HG03378 (cell line): ENCODE measurements at regions not wholly inside any gene's neighbourhood (a gene's known extent, or its start where the extent isn't known, plus 50 kb on each side); places are given as distances from the start of the nearest gene placed in this dataset.
"Not testable (repeated sequence)": the region's sequence is repeated elsewhere in the genome, so short reads cannot be mapped to it uniquely, and the experiment has no call there.

Experiments used
- ATAC-seq: cut with Tn5 transposase; IDR thresholded peaks from one replicate; pipeline ENCODE4 v1.9.1; 2021; ENCODE audit warnings: mild to moderate bottlenecking, moderate library complexity; ENCODE audit not compliant: unreplicated experiment

DNA sequence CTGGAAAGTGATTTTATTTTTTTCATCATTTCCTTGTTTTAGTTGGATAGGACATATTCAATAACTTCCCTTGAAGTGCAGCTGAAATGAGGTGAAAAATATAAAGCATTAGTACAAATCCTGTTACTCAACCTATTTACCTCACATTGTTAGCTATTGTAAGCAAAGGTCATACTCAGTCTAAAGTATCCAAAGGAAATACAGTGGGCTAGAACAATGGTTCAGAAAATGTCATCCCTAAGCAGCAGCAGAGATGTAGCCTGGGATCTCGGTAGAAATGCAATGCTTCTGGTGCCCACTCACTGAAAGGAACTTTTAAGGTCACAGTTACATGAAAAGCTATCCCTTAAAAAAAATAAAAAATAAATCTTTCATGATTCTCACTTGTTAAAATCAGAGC lies 300.6 kb downstream of the PPP4R3C start:
- ATAC-seq: no peak

- not testable (repeated sequence) for ATAC-seq
Observed at GRCh38 chrX:27156921-27157320, 306.2 kb downstream of the PPP4R3C start.

DNA sequence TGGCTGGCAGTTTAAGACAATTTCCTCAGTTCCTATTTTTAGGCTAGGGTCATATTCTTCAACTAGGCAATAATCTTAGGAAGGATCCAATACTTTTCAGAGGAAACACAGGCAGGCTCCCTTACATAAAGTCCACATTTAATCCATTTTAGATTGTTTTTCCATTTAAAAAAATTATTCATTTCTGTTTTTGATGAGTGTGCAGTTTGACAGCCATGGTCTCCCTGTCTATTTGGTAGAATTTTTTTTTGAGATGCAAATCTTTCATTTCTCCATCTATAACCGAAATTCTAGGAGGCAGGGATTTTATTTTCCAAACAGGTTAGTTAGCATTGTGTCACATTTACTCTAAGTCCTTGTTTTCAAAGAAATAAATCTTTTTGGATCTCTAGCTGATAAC lies 326.8 kb downstream of the PPP4R3C start:
- no peak for ATAC-seq

GRCh38 chrX:27132862-27133261 lies 330.3 kb downstream of the PPP4R3C start:
- no peak for ATAC-seq

DNA sequence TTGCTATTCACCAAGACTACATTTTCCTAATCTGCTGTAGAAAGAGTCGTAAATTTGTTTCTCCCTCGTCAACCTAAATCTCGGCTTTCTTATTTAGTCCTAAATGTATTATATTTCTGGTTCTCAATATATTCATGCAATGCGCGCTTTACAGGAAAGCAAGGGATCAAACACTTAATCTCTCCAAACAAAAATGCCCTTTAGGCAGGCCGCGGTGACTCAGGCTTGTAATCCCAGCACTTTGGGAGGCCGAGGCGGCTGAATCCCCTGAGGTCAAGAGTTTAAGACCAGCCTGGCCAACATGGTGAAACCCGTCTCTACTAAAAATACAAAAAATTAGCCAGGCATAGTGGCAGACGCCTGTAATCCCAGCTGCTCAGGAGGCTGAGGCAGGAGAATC lies 376.0 kb downstream of the PPP4R3C start:
- ATAC-seq: not testable (repeated sequence)

DNA sequence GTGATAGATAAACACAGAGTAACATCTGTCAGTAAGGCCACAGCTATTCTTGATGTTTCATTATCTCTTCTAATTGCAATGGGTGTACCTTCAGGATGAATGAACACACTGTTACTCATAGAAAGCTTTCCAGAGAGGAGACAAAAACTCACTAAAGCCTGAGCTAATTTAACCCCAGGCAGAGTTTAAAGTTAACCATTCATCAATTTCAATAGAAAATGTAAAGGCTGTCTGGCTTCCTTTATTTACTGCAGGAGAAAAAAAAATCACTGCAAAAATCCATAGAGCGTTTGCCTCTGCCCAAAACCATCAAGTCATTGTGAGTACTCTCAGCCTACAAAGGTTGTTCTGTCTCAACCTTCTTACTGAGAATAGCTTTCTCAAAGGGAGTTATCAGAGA lies 376.9 kb downstream of the PPP4R3C start:
- no peak for ATAC-seq

DNA sequence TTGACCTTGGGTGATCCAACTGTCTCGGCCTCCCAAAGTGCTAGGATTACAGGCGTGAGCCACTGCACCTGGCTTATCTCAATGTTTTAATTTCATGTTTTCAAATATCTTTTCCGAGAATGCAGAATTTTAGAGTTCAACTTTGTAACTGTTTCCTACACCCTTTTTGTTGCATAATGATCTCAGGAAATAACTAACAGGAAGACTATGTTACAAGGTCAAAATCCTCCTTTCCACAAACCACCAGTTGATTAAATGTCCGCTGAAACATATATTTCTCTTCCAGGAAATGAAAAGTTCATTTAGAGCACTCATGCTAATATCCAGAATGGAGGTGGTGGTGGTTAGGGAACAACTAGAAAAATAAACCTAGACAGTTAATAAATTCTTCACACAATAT lies 377.8 kb downstream of the PPP4R3C start:
- ATAC-seq: no peak

DNA sequence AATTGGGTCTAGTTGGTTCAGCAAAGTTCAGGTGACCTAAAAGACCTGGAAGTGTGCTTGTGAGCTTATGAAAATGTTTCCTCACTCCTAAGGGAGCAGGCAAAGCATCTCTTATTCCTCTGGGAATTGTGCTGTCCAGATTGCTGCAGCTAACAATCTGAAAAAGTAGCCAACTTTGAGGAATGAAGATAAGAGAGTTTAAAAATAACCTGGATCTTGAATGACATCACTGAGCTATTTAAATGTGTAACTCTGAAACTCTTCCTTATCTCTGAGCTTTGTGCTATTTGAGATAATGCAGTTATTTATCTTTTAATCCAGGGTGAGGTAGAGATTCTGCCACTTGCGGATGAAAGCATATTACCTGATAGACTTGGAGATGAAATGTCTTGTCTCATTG lies 384.8 kb downstream of the PPP4R3C start:
- no peak for ATAC-seq

- ATAC-seq: no peak
Observed at GRCh38 chrX:27057883-27058282, 405.3 kb downstream of the PPP4R3C start.

GRCh38 chrX:27039332-27039731 lies 423.8 kb downstream of the PPP4R3C start:
- ATAC-seq: no peak

GRCh38 chrX:27008486-27008885 lies 454.7 kb downstream of the PPP4R3C start:
- ATAC-seq: no peak

DNA sequence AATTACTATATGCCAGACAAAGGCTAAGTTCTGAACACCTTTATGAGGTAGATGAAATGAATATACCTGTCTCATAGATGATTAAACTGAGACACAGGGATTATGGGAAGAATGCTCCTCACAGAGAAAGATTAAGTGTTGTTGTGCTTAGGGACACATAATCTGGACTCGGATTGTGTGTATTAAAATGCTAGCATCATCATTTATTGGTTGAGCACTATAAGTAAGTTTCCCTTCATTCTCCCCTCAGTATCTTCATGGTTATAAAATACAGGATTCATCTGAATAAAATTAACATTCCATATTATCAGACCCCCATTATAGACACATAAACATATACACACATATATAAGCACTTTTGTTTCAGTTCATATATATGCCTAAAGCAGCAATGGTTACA lies 463.5 kb downstream of the PPP4R3C start:
- ATAC-seq: no peak

GRCh38 chrX:26958261-26958660 lies 504.9 kb downstream of the PPP4R3C start:
- no peak for ATAC-seq

- no peak for ATAC-seq
Observed at GRCh38 chrX:26954029-26954428, 509.1 kb downstream of the PPP4R3C start.

DNA sequence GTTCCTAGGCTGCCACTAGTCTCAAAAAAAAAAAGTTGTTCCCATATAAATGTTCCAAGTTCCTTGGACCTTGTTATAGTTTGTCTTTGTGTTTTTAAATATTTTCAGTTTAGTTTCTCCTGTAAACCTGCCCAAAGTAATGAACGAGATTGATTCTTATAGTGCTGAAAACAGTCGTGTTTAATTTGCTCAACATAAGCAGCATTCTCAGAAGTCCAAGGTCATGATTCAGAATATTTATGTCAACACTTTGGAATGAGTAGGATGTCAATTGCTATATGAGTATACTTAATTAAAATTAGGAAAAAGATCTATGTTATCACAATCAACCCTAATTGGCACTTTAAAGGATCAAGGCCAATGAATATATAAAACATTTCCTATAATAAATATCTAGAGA lies 510.9 kb downstream of the PPP4R3C start:
- no peak for ATAC-seq

GRCh38 chrX:26927419-26927818 lies 535.7 kb downstream of the PPP4R3C start:
- ATAC-seq: no peak

DNA sequence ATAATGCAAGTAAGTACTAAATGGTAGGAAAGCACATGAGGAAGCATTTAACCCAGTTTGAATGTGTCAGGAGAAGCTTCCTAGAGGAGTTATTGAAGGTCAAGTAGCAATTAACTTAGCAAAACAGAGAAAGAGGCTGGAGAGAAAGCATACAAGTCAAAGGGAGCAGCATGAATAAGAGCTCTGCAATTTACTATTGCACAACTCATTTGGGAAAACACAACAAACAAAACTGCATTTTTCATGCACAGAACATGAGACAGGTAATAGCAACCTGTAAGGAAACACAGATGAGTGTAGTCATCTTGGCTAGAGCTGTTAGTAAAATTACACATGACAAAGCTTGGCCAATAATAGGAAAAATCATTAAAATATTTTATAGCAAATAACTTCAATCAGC lies 538.1 kb downstream of the PPP4R3C start:
- ATAC-seq: no peak

- ATAC-seq: no peak
Observed at GRCh38 chrX:26922278-26922677, 540.9 kb downstream of the PPP4R3C start.

GRCh38 chrX:26918631-26919030 lies 544.5 kb downstream of the PPP4R3C start:
- ATAC-seq: no peak

DNA sequence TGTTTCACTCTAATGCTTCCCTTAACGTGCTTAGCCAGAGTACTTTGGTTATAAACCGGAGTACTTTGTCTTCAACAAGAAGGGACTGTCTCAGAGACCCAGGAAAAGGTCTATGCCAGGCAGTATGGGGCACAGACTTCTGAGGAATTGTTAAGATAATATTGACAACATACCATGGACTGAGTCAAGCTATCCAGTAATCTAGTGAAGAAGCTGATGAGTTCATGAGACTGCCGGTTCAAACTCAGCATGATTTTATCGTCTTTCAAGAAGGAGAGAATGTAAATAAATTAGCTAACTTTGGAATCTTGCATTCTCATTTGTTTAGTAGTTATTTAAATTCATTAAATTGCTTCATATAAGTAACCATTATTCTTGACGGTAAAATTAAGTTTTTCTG lies 546.1 kb downstream of the PPP4R3C start:
- ATAC-seq: no peak

DNA sequence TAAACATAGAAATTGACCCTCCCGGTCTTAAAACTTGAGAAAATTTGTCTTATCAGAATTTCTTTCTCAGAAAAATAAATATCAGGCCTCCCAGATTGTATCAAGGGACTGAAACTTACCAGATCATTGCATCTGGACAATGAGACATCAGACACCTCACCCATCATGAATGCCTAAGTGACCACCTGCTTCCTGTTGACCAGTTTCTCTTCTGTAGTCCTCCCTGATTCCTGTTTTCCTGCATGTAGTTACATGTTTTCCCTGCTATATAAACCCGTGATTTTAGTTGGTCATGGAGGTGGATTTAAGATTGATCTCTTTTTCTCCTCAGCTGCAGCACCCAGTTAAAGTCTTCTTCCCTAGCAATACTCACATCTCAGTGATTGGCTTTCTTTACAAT lies 548.1 kb downstream of the PPP4R3C start:
- no peak for ATAC-seq

DNA sequence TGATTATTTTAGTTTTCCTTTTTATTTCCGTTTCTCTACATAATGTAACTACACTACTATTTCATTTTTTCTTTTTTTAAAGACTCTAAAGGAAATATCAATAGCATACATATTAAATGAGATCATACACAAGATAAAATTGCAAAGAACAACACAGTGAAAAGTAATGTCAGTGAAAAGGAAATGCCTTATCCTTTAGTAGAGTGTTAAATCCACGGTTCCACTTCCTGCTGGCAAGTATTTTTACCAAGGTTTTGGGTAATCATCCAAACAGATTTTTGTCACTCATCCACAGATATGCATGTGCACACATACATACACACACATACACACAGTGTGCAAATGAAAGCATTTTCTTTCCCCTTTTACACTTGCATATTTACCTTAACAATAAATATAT lies 548.9 kb downstream of the PPP4R3C start:
- ATAC-seq: no peak

DNA sequence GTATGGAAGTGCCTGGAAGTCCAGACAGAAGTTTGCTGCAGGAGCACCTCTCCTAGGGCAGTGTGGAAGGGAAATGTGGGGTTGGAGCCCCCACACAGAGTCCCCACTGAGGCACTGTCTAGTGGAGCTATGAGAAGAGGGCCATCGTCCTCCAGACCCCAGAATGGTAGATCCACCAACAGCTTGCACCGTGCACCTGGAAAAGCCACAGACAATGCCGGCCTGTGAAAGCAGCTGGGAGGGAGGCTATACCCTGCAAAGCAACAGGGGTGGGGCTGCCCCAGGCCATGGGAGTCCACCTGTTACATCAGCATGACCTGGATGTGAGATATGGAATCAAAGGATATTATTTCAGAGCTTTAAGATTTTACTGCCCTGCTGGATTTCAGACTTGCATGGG lies 551.4 kb downstream of the PPP4R3C start:
- ATAC-seq: not testable (repeated sequence)

GRCh38 chrX:26909728-26910127 lies 553.4 kb downstream of the PPP4R3C start:
- no peak for ATAC-seq
